ENCODE measurements at regions not wholly inside any gene's neighbourhood (a gene's known extent, or its start where the extent isn't known, plus 50 kb on each side); places are given as distances from the start of the nearest gene placed in this dataset.

GRCh38 chr18:34444622-34445021 lies 219.9 kb upstream of the NOL4 start:
- ChIA-PET CTCF (no interaction called here), POLR2A (ENCODE audit: unreplicated experiment) (no interaction called here)
- intact Hi-C loops (cut with micrococcal nuclease): no loop called here
- DNase-seq (no peak), ATAC-seq (ENCODE audit: low read depth) (no peak)
- no peak overlapping the region for H4K8ac ChIP-seq (ENCODE audit: low read depth in 2 of 2, low read length in 2 of 2)
- WGBS, 2 experiments (ENCODE audit: extremely low coverage in 2 of 2, insufficient read length in 1 of 2): no CpG with 5 or more reads among the region's 2 CpGs
- no peak overlapping the region for H2AFZ ChIP-seq (replicated peaks; ENCODE audit: low read length, poor library complexity)
- dilution Hi-C loops (cut with HindIII; ENCODE audit: low sequenced_read_pairs, unreplicated experiment): no loop called here
- no peaks in the 10 kb centered on the region for H3K79me1 ChIP-seq (ENCODE audit: low read depth in 1 of 2, low read length in 2 of 2)
- no peaks in the 10 kb centered on the region for H3K9me3 ChIP-seq (ENCODE audit: control insufficient read depth, insufficient read depth, low read length)
- H3K23ac ChIP-seq (ENCODE audit: low read depth, low read length): no peak overlapping the region
- no peak overlapping the region for H2AK9ac ChIP-seq (replicated peaks; ENCODE audit: low read depth, low read length, poor library complexity)
- no peak overlapping the region for H3K4me2 ChIP-seq (ENCODE audit: low read depth, low read length)
- in situ Hi-C loops (cut with MboI; ENCODE audit: low sequenced_read_pairs): no loop called here
- H2BK5ac ChIP-seq (ENCODE audit: low read depth, low read length, poor library complexity, severe bottlenecking): no peak overlapping the region
- no peaks in the 10 kb centered on the region for H3K4me1 ChIP-seq (ENCODE audit: control insufficient read depth, insufficient read depth, low read length)
- BruUV-seq (replicated peaks): no TSS peak
- no peak overlapping the region for H2BK120ac ChIP-seq (ENCODE audit: low read depth, low read length)
- H3K9ac ChIP-seq (ENCODE audit: low read depth, low read length): no peak overlapping the region
- no peak overlapping the region for H4K91ac ChIP-seq (ENCODE audit: insufficient read depth, low read depth, low read length)
- H3K27ac ChIP-seq (ENCODE audit: insufficient read depth, low read length): no peak overlapping the region
- H3K18ac ChIP-seq (ENCODE audit: low read depth, low read length): no peak overlapping the region
- H4K20me1 ChIP-seq (ENCODE audit: insufficient read depth, low read length): no peaks in the 10 kb centered on the region
- no peak overlapping the region for H3K14ac ChIP-seq (replicated peaks; ENCODE audit: low read depth, low read length)
- no peak overlapping the region for H3K4ac ChIP-seq (ENCODE audit: low read depth, low read length)
- H4K5ac ChIP-seq (ENCODE audit: low read depth, low read length): no peak overlapping the region
- no peak overlapping the region for H3K56ac ChIP-seq (ENCODE audit: extremely low read depth, insufficient read depth, low read length)
- no peak overlapping the region for H2BK15ac ChIP-seq (ENCODE audit: low read depth, low read length)
- H3K27me3 ChIP-seq (ENCODE audit: control insufficient read depth, insufficient read depth, low read length): no peaks in the 10 kb centered on the region
- no peak overlapping the region for H3K4me3 ChIP-seq (ENCODE audit: insufficient read depth, low read depth, low read length)
- no peak overlapping the region for H2BK20ac ChIP-seq (ENCODE audit: low read depth, low read length)
- no peaks in the 10 kb centered on the region for H3K36me3 ChIP-seq (ENCODE audit: control insufficient read depth, insufficient read depth, low read length)
- H2AK5ac ChIP-seq (ENCODE audit: low read depth, low read length): no peak overlapping the region
- H3K9me1 ChIP-seq (ENCODE audit: insufficient read depth, low read length): no peaks in the 10 kb centered on the region
- TF ChIP-seq BHLHE40 (IDR thresholded peaks at IDR 0.05; ENCODE audit: low read depth, low read length) (no peak), FOS (IDR thresholded peaks at IDR 0.05; ENCODE audit: low read depth, low read length) (no peak), POLR2A (IDR thresholded peaks at IDR 0.05; ENCODE audit: low read depth, low read length) (no peak), CHD1 (IDR thresholded peaks at IDR 0.05; ENCODE audit: low read depth, low read length) (no peak), MXI1 (IDR thresholded peaks at IDR 0.05; ENCODE audit: borderline replicate concordance, low read depth, low read length) (no peak), USF2 (IDR thresholded peaks at IDR 0.05; ENCODE audit: low read depth, low read length) (no peak), SMC3 (IDR thresholded peaks at IDR 0.05; ENCODE audit: low read depth, low read length) (no peak), MAZ (IDR thresholded peaks at IDR 0.05; ENCODE audit: borderline replicate concordance, low read depth, low read length) (no peak), CTCF (conservative IDR thresholded peaks at IDR 0.05; ENCODE audit: low read depth, low read length) (no peak)
